Heart left ventricle (tissue), 13 donors: ENCODE measurements at regions not wholly inside any gene's neighbourhood (a gene's known extent, or its start where the extent isn't known, plus 50 kb on each side); places are given as distances from the start of the nearest gene placed in this dataset.

Source experiments
- POLR2A ChIP-seq, 2 donors: fragments of 450-650 bp; IDR thresholded peaks; one replicate each; pipeline ENCODE4 v1.6.1; 2017; ENCODE audit warnings: antibody characterized with exemption in 2 of 2, mild to moderate bottlenecking in 2 of 2, moderate library complexity in 2 of 2
- TF ChIP-seq, protein P1 (sequence below), 12 donors: fragments of 200-600 bp; sonication (generic) in 4 of 12; IDR thresholded peaks; one replicate each; pipeline versions ENCODE4 v1.5.0 to v1.8.0; 2018 to 2022; ENCODE audit warnings: antibody characterized with exemption in 12 of 12, mild to moderate bottlenecking in 5 of 12
- donor health status: ischemic (EF 13 %, LVEDD 7.1; RV severe dilation, severe dysfunction).
- donor health status: DM: no; HTN: yes; CAD: no.
- donor health status: DM: no; HTN: no; CAD: no.
- donor health status: ischemic (EF 25% LVEDD 6.9; RV normal size, moderate dysfunction).
- donor health status: ischemic (EF 25% LVEDD 5.7; RV mildly dilated, moderate dysfunction).
- donor health status: ischemic (EF 35%, LVEDD 5.7; RV mildly dilated, moderate dysfunction).
- donor health status: nonischemic (EF 11% LVEDD 7.7; RV severe dilation, severe dysfunction).
- donor health status: DM: yes; HTN: yes; CAD: no.
- donor health status: PGD.
- donor health status: ischemic (EF 29% LVEDD 5.4; RV normal size, mild dysfunction).
- donor health status: nonischemic (EF 23%, LVEDD 6.1; RV moderate dilation, normal function).

- no peak for TF ChIP-seq POLR2A (IDR thresholded peaks at IDR 0.05)
- TF ChIP-seq, protein P1, sequence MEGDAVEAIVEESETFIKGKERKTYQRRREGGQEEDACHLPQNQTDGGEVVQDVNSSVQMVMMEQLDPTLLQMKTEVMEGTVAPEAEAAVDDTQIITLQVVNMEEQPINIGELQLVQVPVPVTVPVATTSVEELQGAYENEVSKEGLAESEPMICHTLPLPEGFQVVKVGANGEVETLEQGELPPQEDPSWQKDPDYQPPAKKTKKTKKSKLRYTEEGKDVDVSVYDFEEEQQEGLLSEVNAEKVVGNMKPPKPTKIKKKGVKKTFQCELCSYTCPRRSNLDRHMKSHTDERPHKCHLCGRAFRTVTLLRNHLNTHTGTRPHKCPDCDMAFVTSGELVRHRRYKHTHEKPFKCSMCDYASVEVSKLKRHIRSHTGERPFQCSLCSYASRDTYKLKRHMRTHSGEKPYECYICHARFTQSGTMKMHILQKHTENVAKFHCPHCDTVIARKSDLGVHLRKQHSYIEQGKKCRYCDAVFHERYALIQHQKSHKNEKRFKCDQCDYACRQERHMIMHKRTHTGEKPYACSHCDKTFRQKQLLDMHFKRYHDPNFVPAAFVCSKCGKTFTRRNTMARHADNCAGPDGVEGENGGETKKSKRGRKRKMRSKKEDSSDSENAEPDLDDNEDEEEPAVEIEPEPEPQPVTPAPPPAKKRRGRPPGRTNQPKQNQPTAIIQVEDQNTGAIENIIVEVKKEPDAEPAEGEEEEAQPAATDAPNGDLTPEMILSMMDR (IDR thresholded peaks at IDR 0.05), result no peak
These were observed 172.5 kb upstream of the ARID2 start for GRCh38 chr12:45557016-45557415.
